ENCODE measurements at regions not wholly inside any gene's neighbourhood (a gene's known extent, or its start where the extent isn't known, plus 50 kb on each side); places are given as distances from the start of the nearest gene placed in this dataset.

DNA sequence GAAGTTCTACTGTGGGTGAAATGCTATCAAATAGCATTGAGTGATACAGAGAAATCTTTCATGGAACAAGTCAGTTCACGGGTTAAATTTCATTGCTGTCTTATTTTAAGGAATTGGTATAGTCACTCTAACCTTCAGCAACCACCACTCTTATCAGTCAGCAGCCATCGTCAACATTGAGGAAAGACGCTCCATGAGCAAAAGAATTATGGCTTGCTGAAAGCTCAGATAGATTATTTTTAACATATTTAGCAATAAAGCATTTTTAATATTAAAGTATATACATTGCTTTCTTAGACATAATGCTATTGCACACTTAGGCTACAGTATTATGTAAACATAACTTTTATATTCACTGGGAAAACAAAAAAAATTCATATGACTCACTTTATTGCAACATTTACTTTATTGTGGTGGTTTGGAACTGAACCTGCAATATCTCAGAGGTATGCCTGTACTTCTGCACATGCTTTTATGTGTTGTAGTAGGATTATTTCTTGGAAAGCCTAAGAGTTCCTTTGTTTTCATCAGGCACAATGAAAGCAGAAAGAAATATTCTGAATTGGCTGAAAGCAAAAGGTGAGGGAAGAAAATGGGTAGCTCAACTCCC lies 586.7 kb downstream of the GBA3 start:
- TF ChIP-seq, protein P1, sequence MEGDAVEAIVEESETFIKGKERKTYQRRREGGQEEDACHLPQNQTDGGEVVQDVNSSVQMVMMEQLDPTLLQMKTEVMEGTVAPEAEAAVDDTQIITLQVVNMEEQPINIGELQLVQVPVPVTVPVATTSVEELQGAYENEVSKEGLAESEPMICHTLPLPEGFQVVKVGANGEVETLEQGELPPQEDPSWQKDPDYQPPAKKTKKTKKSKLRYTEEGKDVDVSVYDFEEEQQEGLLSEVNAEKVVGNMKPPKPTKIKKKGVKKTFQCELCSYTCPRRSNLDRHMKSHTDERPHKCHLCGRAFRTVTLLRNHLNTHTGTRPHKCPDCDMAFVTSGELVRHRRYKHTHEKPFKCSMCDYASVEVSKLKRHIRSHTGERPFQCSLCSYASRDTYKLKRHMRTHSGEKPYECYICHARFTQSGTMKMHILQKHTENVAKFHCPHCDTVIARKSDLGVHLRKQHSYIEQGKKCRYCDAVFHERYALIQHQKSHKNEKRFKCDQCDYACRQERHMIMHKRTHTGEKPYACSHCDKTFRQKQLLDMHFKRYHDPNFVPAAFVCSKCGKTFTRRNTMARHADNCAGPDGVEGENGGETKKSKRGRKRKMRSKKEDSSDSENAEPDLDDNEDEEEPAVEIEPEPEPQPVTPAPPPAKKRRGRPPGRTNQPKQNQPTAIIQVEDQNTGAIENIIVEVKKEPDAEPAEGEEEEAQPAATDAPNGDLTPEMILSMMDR (conservative IDR thresholded peaks at IDR 0.05; ENCODE audit: low read length), result no peak
- TF ChIP-seq EZH2phosphoT487 (IDR thresholded peaks at IDR 0.05; ENCODE audit: borderline replicate concordance), result no peak
